NCI-H524 treated with DMSO at 0.1 percent for 48 hours (cell line): ENCODE measurements at regions not wholly inside any gene's neighbourhood (a gene's known extent, or its start where the extent isn't known, plus 50 kb on each side); places are given as distances from the start of the nearest gene placed in this dataset.

Source experiments
- DNase-seq: peaks from one replicate; lab custom pipeline; 2025; lab: John Stamatoyannopoulos, UW

GRCh38 chr3:43866529-43867353 lies 176.0 kb downstream of the ABHD5 start:
- no peak for DNase-seq

- DNase-seq = no peak
Measured at GRCh38 chr3:43867436-43868072, 176.8 kb downstream of the ABHD5 start.

GRCh38 chr3:43869491-43869890 lies 178.8 kb downstream of the ABHD5 start:
- DNase-seq = no peak

GRCh38 chr3:43870120-43870519 lies 179.4 kb downstream of the ABHD5 start:
- DNase-seq = no peak

GRCh38 chr3:43870844-43871626 lies 180.3 kb downstream of the ABHD5 start:
- DNase-seq = no peak

GRCh38 chr3:43871627-43872245 lies 181.0 kb downstream of the ABHD5 start:
- no peak for DNase-seq

DNA sequence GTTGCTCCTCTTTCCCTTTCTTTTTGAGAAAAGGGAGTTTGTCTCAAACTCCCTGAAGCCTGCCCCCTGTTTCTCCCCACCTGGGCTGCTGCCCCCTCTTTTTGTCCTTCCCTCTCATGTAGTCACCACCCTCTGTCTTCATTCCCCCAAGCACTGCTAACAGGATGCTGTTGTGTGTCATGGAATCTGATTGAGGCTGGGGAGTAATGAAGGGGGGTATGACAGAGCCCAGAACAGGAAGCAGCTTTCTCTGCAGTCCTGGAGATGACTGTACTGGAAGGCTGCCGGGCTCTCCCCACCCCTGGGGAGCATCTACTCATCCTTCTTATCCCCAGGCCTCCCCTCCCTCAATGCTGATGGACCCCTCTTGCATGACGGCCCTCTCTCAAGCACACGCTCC lies 181.6 kb downstream of the ABHD5 start:
- no peak for DNase-seq

DNA sequence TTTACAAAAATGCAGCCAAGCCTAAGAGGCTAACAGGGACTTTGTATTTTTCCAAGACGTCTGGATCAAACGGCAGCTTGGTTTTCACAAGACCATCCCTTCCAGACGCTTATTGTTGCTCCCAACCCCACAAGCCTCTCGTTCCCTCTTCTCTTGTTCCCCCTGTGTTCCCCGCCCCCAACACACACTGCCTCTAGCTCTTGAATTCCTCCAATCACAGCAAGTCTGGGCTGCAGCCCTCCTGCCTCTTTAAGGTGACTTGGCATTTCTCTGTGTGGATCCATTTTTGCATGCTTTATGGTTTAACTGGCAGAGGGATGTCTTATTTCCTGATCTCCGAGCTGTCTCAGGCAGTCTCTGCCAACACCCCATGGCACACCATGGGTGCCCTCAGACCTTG lies 182.2 kb downstream of the ABHD5 start:
- no peak for DNase-seq

GRCh38 chr3:43873723-43874122 lies 183.0 kb downstream of the ABHD5 start:
- no peak for DNase-seq

- no peak for DNase-seq
Measured at GRCh38 chr3:43874290-43874689, 183.6 kb downstream of the ABHD5 start.

DNA sequence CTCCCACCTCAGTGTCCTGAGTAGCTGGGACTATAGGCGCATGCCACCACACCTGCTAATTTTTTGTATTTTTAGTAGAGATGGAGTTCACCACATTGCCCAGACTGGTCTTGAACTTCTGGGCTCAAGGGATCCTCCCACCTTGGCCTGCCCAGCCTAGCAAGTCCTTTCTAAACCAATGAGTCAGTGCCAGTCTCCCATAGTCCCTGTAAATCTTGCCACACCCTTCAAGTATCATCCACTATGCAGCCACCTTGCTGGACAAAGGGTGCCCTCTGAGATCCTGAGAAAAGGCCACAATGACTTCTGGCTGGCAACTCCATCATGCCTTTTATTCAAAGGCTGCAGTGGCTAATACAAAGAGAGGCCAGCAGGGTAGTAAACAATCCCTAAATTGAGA lies 184.0 kb downstream of the ABHD5 start:
- DNase-seq = no peak

GRCh38 chr3:43876648-43877047 lies 185.9 kb downstream of the ABHD5 start:
- no peak for DNase-seq

DNA sequence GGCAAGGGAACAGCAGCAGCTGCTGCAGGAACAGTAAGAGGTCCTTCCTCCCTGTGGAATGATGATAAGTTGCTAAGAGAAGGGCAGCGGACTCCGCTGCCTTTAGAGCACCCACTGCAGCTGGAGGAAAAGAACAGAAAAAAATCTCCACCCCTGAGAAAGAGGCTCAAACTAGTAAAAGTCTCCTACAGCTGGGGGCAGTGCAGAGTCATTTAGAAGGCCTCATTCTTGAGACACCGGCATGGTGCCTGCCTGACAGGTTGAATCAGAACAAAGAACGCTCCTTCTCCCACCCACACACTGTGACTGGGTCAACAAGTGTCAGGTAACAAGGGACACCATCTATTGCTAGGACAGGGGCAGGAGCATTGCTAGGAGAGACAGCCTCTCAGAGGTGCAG lies 188.4 kb downstream of the ABHD5 start:
- DNase-seq = no peak

DNA sequence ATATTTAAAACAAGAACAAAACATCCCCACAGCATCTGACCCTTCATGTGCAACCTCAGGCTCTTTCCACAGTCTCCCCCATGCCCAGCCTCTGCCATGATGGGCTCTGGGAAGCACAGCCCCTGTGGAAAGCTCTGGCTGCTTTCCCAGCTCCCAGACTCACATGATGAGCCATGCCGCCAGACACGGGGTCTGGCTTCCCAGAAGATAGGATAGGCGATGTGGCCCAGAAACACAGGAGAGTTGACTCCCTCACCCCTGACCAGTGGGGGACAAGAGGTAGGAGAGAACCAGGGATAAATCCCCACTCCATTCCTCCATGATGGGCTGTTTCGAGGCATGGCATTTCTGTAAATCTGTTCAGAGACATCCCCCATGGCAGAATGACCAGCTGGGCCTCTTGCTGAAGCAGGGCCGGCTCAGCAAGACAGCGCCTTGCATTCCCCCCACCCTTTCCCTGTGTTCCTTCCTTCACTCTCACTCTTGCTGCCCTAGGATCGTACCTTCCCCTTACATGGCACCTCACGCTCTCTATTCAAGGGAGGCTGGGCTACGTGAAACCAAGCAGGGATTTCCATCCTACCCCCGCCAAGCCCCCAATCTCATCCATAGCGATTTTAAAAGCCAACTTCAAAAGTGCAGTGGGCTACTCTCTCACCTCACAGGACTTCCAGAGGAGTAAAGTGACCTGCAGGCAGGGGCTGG lies 192.4 kb downstream of the ABHD5 start:
- DNase-seq = no peak

DNA sequence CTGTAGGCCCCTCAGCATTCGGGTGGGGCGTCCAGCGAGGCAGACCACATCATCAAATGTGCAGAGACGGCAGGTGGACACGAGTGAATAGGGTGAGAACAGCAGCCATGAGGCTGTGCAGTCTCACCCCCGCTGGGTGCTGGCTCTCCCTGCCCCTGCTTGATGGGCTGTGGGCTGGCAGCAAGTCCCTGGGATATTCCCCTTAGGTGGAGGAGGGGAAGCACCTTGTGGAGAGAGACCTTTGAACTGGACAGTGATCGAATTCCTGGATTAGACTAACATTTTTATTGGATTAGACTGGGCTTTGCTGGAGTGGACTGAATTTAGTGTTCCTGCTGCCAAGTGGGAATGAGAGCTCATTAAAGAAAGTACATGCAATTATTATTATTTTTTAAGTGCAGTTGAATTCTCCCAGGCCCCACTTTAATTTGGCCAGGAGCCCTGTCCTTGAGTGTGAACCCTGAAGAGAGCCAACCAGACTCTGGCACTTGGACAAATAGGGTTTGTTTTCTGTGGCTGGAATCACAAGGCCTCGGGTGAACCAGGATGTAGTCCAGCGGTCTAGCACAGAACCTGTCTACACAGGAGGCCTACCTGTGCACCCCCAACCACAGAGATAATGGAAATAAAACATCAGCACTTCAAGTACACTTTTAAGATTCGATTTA lies 193.1 kb downstream of the ABHD5 start:
- DNase-seq = no peak

DNA sequence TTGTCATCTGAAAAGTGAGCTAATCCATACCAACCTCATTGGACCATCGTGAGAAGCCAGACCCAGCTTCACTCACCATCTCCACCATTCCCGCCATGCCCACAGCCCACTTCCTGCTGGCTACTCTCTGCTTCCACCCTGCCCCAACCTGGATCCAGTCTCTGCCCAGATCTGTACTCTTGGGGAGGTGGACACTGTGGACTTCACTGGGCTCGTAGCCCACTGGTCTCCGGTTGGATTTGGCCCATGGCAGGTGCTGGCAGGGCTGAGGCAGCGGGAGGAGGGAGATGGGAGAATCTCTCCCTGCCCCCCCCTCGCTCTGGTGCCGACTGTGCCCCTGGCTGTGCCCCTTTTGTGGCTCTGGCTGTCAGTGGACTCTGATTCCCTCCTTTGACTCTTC lies 193.8 kb downstream of the ABHD5 start:
- DNase-seq = no peak

GRCh38 chr3:43885908-43886618 lies 195.3 kb downstream of the ABHD5 start:
- DNase-seq = no peak

- no peak for DNase-seq
Measured at GRCh38 chr3:43892061-43892460, 201.3 kb downstream of the ABHD5 start.

DNA sequence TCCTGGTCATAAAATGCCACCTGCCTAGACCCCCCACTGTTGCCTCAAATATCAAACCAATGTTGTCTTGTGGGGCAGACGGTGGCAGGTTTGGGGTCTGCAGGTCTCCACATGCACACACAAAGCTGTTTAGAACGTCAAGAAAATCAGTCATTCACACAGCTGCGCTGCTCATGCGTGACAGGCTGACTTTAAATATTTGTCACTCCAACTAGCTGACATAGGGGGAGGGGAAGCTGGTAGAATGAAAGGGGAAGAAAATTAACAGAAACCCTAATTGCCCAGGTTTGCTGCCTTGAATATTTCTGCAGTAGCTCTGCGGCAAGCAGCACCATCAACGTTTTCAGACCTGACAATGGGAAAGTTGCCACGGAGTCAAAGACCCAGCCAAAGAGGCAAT lies 201.8 kb downstream of the ABHD5 start:
- DNase-seq = no peak

DNA sequence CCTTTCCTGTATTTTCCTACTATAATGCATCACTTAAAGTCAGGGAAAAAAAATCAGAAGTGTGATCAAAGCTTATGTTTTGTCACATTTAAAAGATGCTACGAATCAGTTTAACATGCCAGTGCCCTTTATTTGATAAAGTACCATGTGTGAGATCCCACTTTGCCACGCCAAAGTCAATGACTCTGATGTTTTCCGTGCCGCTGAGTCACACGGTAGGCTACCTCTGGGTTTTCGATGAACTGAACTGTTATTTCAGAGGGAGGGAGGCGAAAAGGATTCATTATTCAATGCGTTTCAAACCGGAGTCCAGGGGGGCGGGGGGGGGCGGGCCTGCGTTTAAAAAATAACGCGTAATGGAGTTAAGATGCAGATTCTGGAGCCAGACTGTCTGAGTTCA lies 203.0 kb downstream of the ABHD5 start:
- DNase-seq = no peak
